Panc1 (cell line): ENCODE measurements at regions not wholly inside any gene's neighbourhood (a gene's known extent, or its start where the extent isn't known, plus 50 kb on each side); places are given as distances from the start of the nearest gene placed in this dataset.

Experiments used
- ATAC-seq: fragments of 200-7000 bp; cut with Tn5 transposase; 2 replicates; pipeline ENCODE4 v1.9.1; 2020; ENCODE audit warnings: mild to moderate bottlenecking, moderate library complexity
- BruUV-seq: library from RNA; stranded (reverse); fragments of 400-500 nt; replicated peaks from 2 replicates; lab custom pipeline; 2021; lab: Mats Ljungman, UMichigan
- CTCF ChIA-PET: fragments of 300-600 bp; sonication (Branson Sonifier 250); formaldehyde crosslinking; loops from one replicate; lab custom pipeline; 2022; ENCODE audit warnings: antibody characterized with exemption; lab: Charles Lee
- POLR2A ChIA-PET: fragments of 300-600 bp; sonication (Branson Sonifier 250); formaldehyde crosslinking; loops from one replicate; lab custom pipeline; 2022; ENCODE audit warnings: antibody characterized with exemption; lab: Charles Lee
- DNase-seq: peaks from one replicate; pipeline ENCODE4 v3.0.0-alpha.2; 2010; ENCODE audit warnings: low read depth, low spot score
- H3K27ac ChIP-seq: 2 replicates; pipeline ENCODE4 v1.5.1; 2011; ENCODE audit warnings: mild to moderate bottlenecking, low read length, inconsistent platforms
- H3K27me3 ChIP-seq: fragments of 200-500 bp; sonication (Bioruptor generic); 2 replicates; pipeline ENCODE4 v1.6.0; 2014; ENCODE audit warnings: low read length, inconsistent platforms; ENCODE audit not compliant: control insufficient read depth, insufficient read depth
- H3K36me3 ChIP-seq: fragments of 200-500 bp; sonication (Bioruptor generic); 2 replicates; pipeline ENCODE4 v1.5.1; 2014; ENCODE audit warnings: inconsistent platforms, mild to moderate bottlenecking, low read length, moderate library complexity; ENCODE audit not compliant: control insufficient read depth, insufficient read depth
- H3K4me1 ChIP-seq: 2 replicates; pipeline ENCODE4 v1.5.1; 2011; ENCODE audit warnings: inconsistent platforms, mild to moderate bottlenecking, low read length, moderate library complexity; ENCODE audit not compliant: control insufficient read depth, insufficient read depth
- H3K4me3 ChIP-seq, 2 experiments: 2 replicates each; pipeline ENCODE4 v1.5.1; 2011 to 2012; ENCODE audit warnings: low read depth in 2 of 2, low read length in 2 of 2, mild to moderate bottlenecking in 2 of 2, inconsistent platforms in 1 of 2, moderate library complexity in 1 of 2
- H3K9me3 ChIP-seq: fragments of 200-500 bp; sonication (Bioruptor generic); 2 replicates; pipeline ENCODE4 v1.5.1; 2014; ENCODE audit warnings: low read depth, mild to moderate bottlenecking, inconsistent platforms, low read length, moderate library complexity; ENCODE audit not compliant: control insufficient read depth, insufficient read depth
- CTCF ChIP-seq: fragments of 450-650 bp; IDR thresholded peaks from 2 replicates; pipeline ENCODE4 v1.5.1; 2017; ENCODE audit warnings: mild to moderate bottlenecking
- POLR2AphosphoS5 ChIP-seq: IDR thresholded peaks from 2 replicates; pipeline ENCODE4 v1.6.1; 2012; ENCODE audit warnings: mild to moderate bottlenecking, low read depth, low read length, moderate library complexity
- REST ChIP-seq, 2 experiments: IDR thresholded peaks; 2 replicates each; pipeline ENCODE4 v1.6.1; 2011 to 2012; ENCODE audit warnings: low read depth in 2 of 2, control low read depth in 1 of 2, low read length in 1 of 2, mild to moderate bottlenecking in 1 of 2, moderate library complexity in 1 of 2; ENCODE audit not compliant: insufficient read depth in 1 of 2
- SIN3A ChIP-seq: IDR thresholded peaks from 2 replicates; pipeline ENCODE4 v1.6.1; 2012; ENCODE audit warnings: low read depth, mild to moderate bottlenecking, low read length, moderate library complexity, borderline replicate concordance; ENCODE audit not compliant: insufficient read depth
- TCF7L2 ChIP-seq: IDR thresholded peaks from 2 replicates; pipeline ENCODE4 v1.6.1; 2011; ENCODE audit warnings: mild to moderate bottlenecking, low read depth, low read length, inconsistent platforms
- in situ Hi-C: cut with HindIII; loops from 2 replicates; pipeline ENCODE4 v1.10.0; 2016; ENCODE audit warnings: low sequenced_read_pairs, low pct_unique_long_range_greater_than_20kb
- intact Hi-C: fragments of 100-400 bp; cut with micrococcal nuclease; formaldehyde crosslinking; loops from one replicate; pipeline ENCODE4 v1.10.0; 2022; ENCODE audit not compliant: unreplicated experiment

- Histone ChIP-seq H3K36me3 (no peaks in the 10 kb centered on the region), H3K27ac (no peak overlapping the region), H3K4me3 (no peak overlapping the region), H3K9me3 (no peaks in the 10 kb centered on the region), H3K27me3 (no peaks in the 10 kb centered on the region), H3K4me1 (no peaks in the 10 kb centered on the region)
- no peak for TF ChIP-seq SIN3A
- no peak for TF ChIP-seq REST (IDR thresholded peaks at IDR 0.05; ENCODE audit: insufficient read depth in 1 of 2, low read depth in 2 of 2, low read length in 1 of 2)
- no peak for TF ChIP-seq TCF7L2
- TF ChIP-seq CTCF, result no peak
- no peak for TF ChIP-seq POLR2AphosphoS5
- intact Hi-C loops, result no loop called here
- no peak for ATAC-seq
- CTCF ChIA-PET, result no interaction called here
- in situ Hi-C loops, result no loop called here
- no peak for DNase-seq
- POLR2A ChIA-PET, result no interaction called here
- no TSS peak for BruUV-seq
Measured at GRCh38 chr1:108077991-108078390, 113.0 kb upstream of the VAV3 start.

DNA sequence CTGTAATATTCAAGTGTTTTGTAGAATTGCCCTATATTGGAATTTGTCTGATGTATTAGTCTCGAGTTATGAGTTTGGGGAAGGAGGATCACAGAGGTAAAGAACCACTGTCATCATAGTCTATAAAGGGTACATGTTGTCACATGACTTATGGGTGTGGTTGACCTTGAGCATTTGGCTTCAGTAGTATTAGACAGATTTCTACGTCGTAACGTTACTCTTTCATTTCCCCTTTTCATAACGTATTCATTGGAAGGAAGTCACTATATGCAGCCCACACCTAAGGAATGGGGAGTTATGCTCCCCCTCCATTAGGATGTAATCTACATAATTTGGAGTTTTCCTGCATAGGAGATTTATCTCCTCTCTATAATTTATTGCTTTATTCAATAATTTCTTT is 110.1 kb upstream of the VAV3 start:
- no peaks in the 10 kb centered on the region for H3K36me3 ChIP-seq
- in situ Hi-C loops (no loop called here), intact Hi-C loops (no loop called here)
- no TSS peak for BruUV-seq
- ChIA-PET CTCF (no interaction called here), POLR2A (no interaction called here)
- TF ChIP-seq TCF7L2 (no peak), POLR2AphosphoS5 (no peak), SIN3A (no peak), REST (IDR thresholded peaks at IDR 0.05; ENCODE audit: insufficient read depth in 1 of 2, low read depth in 2 of 2, low read length in 1 of 2) (no peak), CTCF (no peak)
- no peaks in the 10 kb centered on the region for H3K4me1 ChIP-seq
- H3K4me3 ChIP-seq, result no peak overlapping the region
- ATAC-seq (no peak), DNase-seq (no peak)
- H3K9me3 ChIP-seq, result no peaks in the 10 kb centered on the region
- H3K27me3 ChIP-seq, result no peaks in the 10 kb centered on the region
- H3K27ac ChIP-seq, result no peak overlapping the region
